Psoas muscle (tissue), 7 donors: ENCODE measurements at regions not wholly inside any gene's neighbourhood (a gene's known extent, or its start where the extent isn't known, plus 50 kb on each side); places are given as distances from the start of the nearest gene placed in this dataset.

Source experiments
- ATAC-seq, 4 donors: fragments of 200-7000 bp; cut with Tn5 transposase; one replicate each; pipeline ENCODE4 v1.9.1; 2020; ENCODE audit warnings: moderate library complexity in 3 of 4, mild to moderate bottlenecking in 2 of 4
- DNase-seq, 2 donors: peaks; one replicate each; pipeline ENCODE4 v3.0.0-alpha.2; 2020
- H3K27ac ChIP-seq: fragments of 200-600 bp; one replicate; pipeline ENCODE4 v1.8.0; 2022
- H3K27me3 ChIP-seq, 3 donors: fragments of 200-600 bp in 1 of 3; one replicate each; pipeline versions ENCODE4 v1.6.1 to v1.8.0; 2013 to 2022; ENCODE audit warnings: low read length in 2 of 3, mild to moderate bottlenecking in 2 of 3, moderate library complexity in 1 of 3; ENCODE audit not compliant: insufficient read depth in 3 of 3
- H3K36me3 ChIP-seq, 2 donors: fragments of 200-600 bp in 1 of 2; one replicate each; pipeline versions ENCODE4 v1.6.1 to v1.8.0; 2013 to 2022; ENCODE audit warnings: low read depth in 1 of 2, mild to moderate bottlenecking in 1 of 2, moderate library complexity in 1 of 2; ENCODE audit not compliant: insufficient read depth in 1 of 2
- H3K4me1 ChIP-seq: fragments of 200-600 bp; one replicate; pipeline ENCODE4 v1.8.0; 2022
- H3K4me3 ChIP-seq: fragments of 200-600 bp; one replicate; pipeline ENCODE4 v1.8.0; 2022; ENCODE audit warnings: mild to moderate bottlenecking
- H3K9me3 ChIP-seq: fragments of 200-600 bp; one replicate; pipeline ENCODE4 v1.8.0; 2022
- WGBS, 3 donors: extraction: QIAGEN DNeasy Blood & Tissue Kit; methylation state at CpG; one replicate each; pipeline versions ENCODE4 v1.1.6 to v1.1.7; 2013; 5-methylcytosine and 5-hydroxymethylcytosine counted together
- intact Hi-C, 2 donors: fragments of 100-400 bp; cut with DNase I; formaldehyde crosslinking; loops; one replicate each; pipeline versions ENCODE4 v1.11.0 to v1.14.2; 2022
- TF ChIP-seq, protein P1 (sequence below): fragments of 200-600 bp; IDR thresholded peaks from one replicate; pipeline ENCODE4 v1.8.0; 2022; ENCODE audit warnings: antibody characterized with exemption
- donor health status: healthy with polysubstance abuse.
- donor health status: DM: no; HTN: no; CAD: no; lungs with moderate emphysema.
- donor health status: Bipolar disorder and iron deficiency.
- donor health status: healthy.
- donor health status: DM: yes; HTN: yes; CAD: no.
- donor health status: DM: no; HTN: no; CAD: no.
- donor health status: DM: yes; HTN: yes; CAD: no.

DNA sequence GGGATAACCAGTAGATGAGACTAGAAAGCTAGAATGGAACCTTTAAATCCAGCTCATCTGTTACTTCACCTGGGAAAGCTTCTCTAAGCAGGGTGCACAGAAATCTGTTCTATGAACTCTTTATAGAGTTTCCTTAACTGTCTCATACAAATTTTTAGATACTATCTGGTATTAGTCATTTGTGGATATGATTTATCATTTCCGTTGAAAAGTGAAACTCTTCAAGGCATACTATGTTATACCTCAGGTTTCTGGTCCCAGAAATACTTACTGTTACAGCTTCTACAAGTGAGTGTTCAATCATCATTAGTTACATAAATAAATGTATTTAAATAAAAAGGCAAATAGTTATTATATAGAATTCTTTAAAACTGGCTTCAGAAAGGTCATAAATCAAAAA, 298.3 kb upstream of the AGA start:
- WGBS, 3 donors: 84 to 92% (median 88%) methylated on average over 1 of the region's 1 CpG
- no peak overlapping the region for H3K27ac ChIP-seq
- intact Hi-C loops: no loop called here
- H3K36me3 ChIP-seq: no peaks in the 10 kb centered on the region
- no peaks in the 10 kb centered on the region for H3K4me1 ChIP-seq
- ATAC-seq (no peak), DNase-seq (no peak)
- H3K9me3 ChIP-seq: no peaks in the 10 kb centered on the region
- H3K4me3 ChIP-seq: no peak overlapping the region
- H3K27me3 ChIP-seq: no peaks in the 10 kb centered on the region
- TF ChIP-seq, protein P1, sequence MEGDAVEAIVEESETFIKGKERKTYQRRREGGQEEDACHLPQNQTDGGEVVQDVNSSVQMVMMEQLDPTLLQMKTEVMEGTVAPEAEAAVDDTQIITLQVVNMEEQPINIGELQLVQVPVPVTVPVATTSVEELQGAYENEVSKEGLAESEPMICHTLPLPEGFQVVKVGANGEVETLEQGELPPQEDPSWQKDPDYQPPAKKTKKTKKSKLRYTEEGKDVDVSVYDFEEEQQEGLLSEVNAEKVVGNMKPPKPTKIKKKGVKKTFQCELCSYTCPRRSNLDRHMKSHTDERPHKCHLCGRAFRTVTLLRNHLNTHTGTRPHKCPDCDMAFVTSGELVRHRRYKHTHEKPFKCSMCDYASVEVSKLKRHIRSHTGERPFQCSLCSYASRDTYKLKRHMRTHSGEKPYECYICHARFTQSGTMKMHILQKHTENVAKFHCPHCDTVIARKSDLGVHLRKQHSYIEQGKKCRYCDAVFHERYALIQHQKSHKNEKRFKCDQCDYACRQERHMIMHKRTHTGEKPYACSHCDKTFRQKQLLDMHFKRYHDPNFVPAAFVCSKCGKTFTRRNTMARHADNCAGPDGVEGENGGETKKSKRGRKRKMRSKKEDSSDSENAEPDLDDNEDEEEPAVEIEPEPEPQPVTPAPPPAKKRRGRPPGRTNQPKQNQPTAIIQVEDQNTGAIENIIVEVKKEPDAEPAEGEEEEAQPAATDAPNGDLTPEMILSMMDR: no peak

DNA sequence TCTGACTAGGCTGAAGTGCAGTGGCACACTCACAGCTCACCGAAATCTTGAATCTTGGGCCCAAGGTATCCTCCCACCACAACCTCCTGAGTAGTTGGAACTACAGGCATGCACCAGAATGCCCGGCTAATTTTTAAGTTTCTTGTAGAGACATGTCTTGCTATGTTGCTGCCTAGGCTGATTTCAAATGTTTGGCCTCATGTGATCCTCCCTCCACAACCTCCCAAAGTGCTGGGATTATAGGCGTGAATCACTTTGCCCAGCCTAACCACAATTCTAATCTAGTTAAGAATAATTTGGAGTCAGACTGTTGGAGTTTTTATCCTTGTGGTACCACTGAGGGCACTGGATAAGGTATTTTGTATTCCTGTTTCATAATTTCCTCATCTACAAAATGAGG, 317.5 kb upstream of the AGA start:
- Histone ChIP-seq H3K36me3 (no peaks in the 10 kb centered on the region), H3K4me3 (no peak overlapping the region), H3K4me1 (no peaks in the 10 kb centered on the region), H3K27me3 (no peaks in the 10 kb centered on the region), H3K27ac (no peak overlapping the region), H3K9me3 (no peaks in the 10 kb centered on the region)
- TF ChIP-seq, protein P1: no peak
- DNase-seq (no peak), ATAC-seq (no peak)
- WGBS, 3 donors: 92 to 97% (median 93%) methylated on average over 3 of the region's 3 CpGs
- intact Hi-C loops: no loop called here

DNA sequence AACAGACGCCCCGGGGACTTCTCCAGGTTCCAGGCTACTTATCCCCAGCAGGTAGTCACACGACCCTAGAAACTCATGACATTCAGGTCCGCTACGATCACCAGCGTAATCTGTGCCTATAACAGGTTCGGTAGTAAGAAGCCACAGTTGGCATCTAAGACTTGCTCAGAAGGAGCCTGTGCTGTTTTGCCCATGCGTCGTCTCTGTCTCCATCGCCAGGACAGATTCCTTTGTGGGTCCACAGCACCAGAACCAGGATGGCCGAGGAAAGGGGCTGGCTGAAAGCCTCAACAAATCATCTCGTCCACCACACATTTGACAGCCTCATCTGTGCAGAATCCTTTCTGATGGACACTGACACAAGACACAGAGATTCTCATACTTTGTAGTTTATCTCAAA, 319.5 kb upstream of the AGA start:
- H3K4me3 ChIP-seq: no peak overlapping the region
- 88 to 89% (median 88%) methylated on average over 12 of the region's 12 CpGs for WGBS, 3 donors

GRCh38 chr4:177769155-177769554, 326.9 kb upstream of the AGA start:
- TF ChIP-seq, protein P1: no peak
- no peaks in the 10 kb centered on the region for H3K27me3 ChIP-seq
- no peak for ATAC-seq
- WGBS, 3 donors: 72 to 74% (median 73%) methylated on average over 4 of the region's 4 CpGs
- no peak for DNase-seq
- no peaks in the 10 kb centered on the region for H3K4me1 ChIP-seq
- H3K27ac ChIP-seq: no peak overlapping the region
- no peaks in the 10 kb centered on the region for H3K36me3 ChIP-seq
- intact Hi-C loops: no loop called here
- no peak overlapping the region for H3K4me3 ChIP-seq
- H3K9me3 ChIP-seq: no peaks in the 10 kb centered on the region

More for the DNA sequence above, 319.5 kb upstream of the AGA start:
- TF ChIP-seq, protein P1: no peak
- Histone ChIP-seq H3K27ac (no peak overlapping the region), H3K36me3 (no peaks in the 10 kb centered on the region), H3K27me3 (no peaks in the 10 kb centered on the region), H3K4me1 (no peaks in the 10 kb centered on the region), H3K9me3 (no peaks in the 10 kb centered on the region)
- intact Hi-C loops: no loop called here
- DNase-seq (no peak), ATAC-seq (no peak)

- Histone ChIP-seq H3K27ac (no peak overlapping the region), H3K27me3 (no peaks in the 10 kb centered on the region), H3K4me1 (no peaks in the 10 kb centered on the region), H3K4me3 (no peak overlapping the region), H3K9me3 (no peaks in the 10 kb centered on the region), H3K36me3 (no peaks in the 10 kb centered on the region)
- no peak for DNase-seq
- 75 to 82% (median 79%) methylated on average over 2 of the region's 2 CpGs for WGBS, 3 donors
- intact Hi-C loops: no loop called here
- ATAC-seq: no peak
- TF ChIP-seq, protein P1: no peak
Measured at GRCh38 chr4:177770776-177771175, 328.5 kb upstream of the AGA start.
